ENCODE measurements at regions not wholly inside any gene's neighbourhood (a gene's known extent, or its start where the extent isn't known, plus 50 kb on each side); places are given as distances from the start of the nearest gene placed in this dataset.

DNA sequence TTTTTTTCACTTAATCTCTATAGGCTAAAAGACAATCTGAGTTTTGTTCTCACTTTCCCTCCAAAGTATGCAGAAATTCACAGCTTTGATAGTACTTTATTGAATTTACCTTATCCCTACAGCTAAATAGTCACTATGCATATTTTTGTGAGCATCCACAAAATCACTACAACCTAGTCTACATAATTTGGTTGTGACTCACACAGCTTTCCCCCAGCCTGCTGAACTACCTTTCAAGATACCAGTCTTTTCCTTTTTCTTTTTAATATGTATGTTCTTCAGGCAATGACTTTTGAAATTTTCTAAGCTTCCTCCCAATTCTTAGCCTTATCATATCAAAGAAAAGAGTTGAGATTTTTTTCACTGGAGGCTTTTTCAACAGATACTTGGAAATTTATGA, 347.3 kb upstream of the CDH6 start:
- H3K4me3 ChIP-seq (ENCODE audit: low read length): no peak overlapping the region
- TF ChIP-seq ZNF274 (IDR thresholded peaks at IDR 0.05; ENCODE audit: low read depth, low read length): no peak

DNA sequence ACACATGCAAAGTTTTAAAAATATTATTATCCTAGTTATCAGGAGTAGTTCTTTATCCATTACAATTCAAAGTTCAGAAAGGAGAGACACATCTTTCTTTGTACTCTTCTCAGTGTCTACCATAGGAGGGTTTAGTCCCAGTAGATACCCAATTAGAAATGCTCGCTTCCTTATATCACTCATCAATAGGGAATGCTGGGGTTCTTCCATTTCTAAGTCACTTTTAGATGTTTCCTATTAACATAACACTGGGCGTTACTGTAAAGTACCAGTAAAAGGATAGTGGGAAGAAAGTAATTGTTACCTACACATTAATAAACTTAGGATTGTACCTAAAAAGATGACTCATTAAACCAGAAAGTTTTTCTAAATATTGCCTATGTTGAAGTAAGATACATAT, 348.3 kb upstream of the CDH6 start:
- H3K4me3 ChIP-seq (ENCODE audit: low read length): no peak overlapping the region
- TF ChIP-seq ZNF274 (IDR thresholded peaks at IDR 0.05; ENCODE audit: low read depth, low read length): no peak

DNA sequence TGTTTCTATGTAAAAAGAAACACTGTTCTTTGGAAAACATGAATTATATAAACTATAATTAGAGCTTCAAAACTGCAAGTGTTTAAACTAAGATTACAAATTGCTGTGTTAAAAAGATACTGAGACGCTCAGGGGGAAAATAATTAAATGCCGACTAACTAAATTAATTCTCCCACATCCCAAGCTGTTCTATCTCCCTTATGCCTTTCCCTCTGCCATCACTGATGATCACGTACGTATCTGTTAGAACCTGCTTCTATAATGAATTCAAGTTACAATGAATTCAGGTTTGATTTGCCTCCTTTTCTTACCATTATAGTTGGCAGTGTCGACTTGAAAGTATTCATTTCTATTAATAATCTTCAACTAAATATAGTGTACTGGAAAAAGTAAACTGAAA, 349.9 kb upstream of the CDH6 start:
- H3K4me3 ChIP-seq (ENCODE audit: low read length): no peak overlapping the region
- TF ChIP-seq ZNF274 (IDR thresholded peaks at IDR 0.05; ENCODE audit: low read depth, low read length): no peak

DNA sequence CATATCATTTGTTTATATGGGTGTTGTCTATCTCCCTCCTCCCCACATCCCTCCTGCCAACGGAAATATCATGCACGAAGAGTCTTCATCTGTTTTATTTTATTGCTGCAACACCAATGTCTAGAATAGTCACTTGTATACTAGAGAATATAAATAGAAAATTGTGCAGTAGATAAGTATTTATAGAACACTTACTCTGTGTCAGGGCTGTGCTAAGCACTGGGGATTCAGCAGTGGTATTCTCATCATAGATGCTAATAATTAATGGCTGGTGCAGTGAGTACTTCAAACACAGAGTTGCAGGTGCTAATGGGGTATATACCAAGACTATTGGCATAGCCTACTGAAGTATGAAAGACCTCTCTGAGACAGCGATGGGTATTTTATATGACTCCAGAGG, 353.5 kb upstream of the CDH6 start:
- H3K4me3 ChIP-seq (ENCODE audit: low read length): no peak overlapping the region
- TF ChIP-seq ZNF274 (IDR thresholded peaks at IDR 0.05; ENCODE audit: low read depth, low read length): no peak

DNA sequence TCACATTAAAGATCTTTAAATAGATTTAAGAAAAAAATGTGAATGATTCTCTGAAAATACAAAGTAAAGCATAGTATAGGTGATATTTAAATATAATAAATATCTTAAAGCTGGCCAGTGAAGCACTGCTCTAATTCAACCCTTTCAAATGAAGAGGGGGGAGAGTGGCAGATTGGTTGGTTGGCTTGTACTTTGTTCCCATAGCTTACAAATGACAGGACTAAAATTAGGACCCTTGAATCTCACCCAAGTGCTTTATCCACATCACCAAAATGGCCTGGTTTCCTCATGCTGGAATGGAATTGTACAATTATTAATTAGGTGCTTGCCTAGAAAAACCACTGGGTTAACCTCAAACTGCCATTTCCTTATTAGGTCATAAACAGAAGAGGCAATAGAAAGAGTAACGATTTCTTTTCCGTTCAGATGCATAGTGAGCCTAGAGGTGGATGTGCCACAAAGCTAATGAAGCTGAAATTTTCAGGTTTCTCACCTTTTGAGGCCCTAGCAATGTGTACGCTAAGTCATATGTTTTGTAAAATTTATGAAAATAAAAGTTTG, 354.5 kb upstream of the CDH6 start:
- no peak overlapping the region for H3K4me3 ChIP-seq (ENCODE audit: low read length)

DNA sequence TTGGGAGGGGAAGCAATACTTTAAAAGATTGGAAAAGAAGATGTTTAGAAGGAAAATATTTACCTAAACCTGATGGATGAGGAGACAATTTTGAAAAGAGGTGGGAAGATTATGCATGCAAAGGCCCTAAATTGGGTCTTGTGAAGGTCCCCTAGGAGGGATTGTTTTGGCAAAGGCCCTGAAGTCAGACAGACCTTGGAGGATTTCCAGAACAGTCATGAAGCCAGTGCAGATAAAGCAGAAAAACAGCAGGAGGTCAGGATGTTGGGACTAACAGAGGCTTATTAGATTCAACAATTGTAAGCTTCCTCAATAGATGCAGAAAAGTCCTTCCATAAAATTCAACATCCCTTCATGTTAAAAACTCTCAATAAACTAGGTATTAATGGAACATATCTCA, 361.0 kb upstream of the CDH6 start:
- no peak for TF ChIP-seq ZNF274 (IDR thresholded peaks at IDR 0.05; ENCODE audit: low read depth, low read length)

More for the DNA sequence above, 354.5 kb upstream of the CDH6 start:
- TF ChIP-seq ZNF274 (IDR thresholded peaks at IDR 0.05; ENCODE audit: low read depth, low read length): no peak

DNA sequence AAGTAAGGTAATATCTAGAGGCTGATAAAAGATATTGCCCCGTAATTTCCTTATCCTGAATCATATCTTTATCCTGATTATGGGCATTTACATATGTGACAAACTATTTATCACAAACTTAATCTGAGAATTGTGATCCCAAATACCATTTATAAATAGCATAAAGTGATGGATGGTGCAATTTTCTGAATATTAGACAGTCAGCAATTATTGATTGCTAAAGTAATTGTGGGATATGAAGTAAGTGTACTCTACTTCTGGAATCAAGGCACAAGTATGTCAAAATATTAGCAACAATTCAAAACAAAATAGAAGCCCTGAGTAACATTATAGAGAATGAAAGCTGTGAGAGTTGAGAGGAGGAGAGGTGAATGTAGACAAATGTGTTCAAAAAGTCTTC, 361.9 kb upstream of the CDH6 start:
- no peak for TF ChIP-seq ZNF274 (IDR thresholded peaks at IDR 0.05; ENCODE audit: low read depth, low read length)
- H3K4me3 ChIP-seq (ENCODE audit: low read length): no peak overlapping the region

More for the DNA sequence above, 361.0 kb upstream of the CDH6 start:
- no peak overlapping the region for H3K4me3 ChIP-seq (ENCODE audit: low read length)

DNA sequence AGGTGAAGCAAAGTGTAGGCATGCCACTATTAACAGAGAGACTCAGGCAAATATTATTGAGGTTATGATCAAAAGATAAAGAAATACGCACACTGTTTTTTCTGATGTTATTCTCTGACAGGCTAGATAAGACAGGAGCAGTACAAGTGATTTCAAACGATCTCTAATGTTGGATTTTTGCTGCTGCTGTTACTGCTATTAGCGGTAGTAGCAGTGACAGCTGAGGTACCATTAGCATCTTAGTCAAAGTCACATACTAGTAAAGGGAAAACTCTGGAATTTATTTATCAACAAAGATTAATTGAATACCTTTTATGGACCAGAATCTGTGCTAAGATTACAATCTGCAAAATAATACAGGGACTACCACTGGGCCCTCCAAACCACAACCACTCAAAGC, 362.4 kb upstream of the CDH6 start:
- H3K4me3 ChIP-seq (ENCODE audit: low read length): no peak overlapping the region
- no peak for TF ChIP-seq ZNF274 (IDR thresholded peaks at IDR 0.05; ENCODE audit: low read depth, low read length)

DNA sequence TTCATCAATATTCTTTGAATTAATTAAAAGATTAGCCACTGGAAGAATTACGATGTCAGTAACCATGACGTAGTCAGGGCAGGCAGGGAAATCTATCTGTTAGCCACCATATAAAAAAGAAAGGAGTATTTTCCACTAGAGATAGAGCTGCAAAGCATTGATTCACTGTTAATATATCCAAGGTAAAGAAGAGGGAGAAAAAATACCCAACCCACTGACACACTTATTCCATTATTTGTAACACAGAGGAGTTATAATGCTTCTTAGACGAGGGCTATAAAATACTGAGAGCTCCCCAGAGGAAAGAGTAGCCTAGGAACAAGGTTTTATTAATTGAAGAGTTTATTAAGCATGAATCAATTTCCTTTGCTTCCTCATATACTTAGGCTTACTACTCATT, 382.2 kb upstream of the CDH6 start:
- no peak for TF ChIP-seq ZNF274 (IDR thresholded peaks at IDR 0.05; ENCODE audit: low read depth, low read length)
- no peak overlapping the region for H3K4me3 ChIP-seq (ENCODE audit: low read length)

DNA sequence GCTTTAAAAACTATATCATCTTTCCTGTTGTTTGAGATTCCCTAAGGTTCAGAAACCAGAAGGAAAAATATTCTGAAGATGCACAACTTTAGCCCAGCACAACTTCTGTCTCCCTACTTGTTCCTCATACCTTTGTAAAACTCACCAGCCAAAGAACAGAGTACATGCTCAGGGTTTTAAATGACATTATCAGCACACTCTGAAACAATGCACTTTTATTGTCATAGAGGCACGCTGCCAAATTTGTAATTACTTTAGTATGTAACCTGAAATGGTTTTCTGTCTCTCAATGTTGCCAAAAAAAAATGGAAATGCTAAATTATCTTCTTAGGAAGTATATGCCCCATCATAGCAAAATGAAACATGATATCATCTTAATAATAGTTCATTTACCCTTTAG, 383.6 kb upstream of the CDH6 start:
- TF ChIP-seq ZNF274 (IDR thresholded peaks at IDR 0.05; ENCODE audit: low read depth, low read length): no peak
- H3K4me3 ChIP-seq (ENCODE audit: low read length): no peak overlapping the region

DNA sequence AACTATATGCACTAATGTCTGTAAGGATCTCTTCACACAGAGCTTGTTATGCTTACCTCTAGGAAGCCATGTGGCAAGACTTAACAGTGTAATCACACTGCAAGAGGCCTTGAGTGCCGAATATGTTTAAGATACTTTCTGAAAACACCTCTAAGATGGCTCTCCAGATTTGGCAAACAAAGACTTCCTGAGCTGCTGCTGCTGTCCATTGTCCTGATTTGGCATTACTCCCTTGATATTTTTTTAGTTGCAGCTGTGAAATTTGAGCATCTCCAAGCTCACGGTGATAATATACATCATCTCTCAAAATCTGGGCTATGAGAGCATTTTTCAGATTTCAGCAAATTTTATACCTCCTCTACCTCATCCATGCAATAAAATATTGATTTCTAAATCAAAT, 384.5 kb upstream of the CDH6 start:
- no peak for TF ChIP-seq ZNF274 (IDR thresholded peaks at IDR 0.05; ENCODE audit: low read depth, low read length)

DNA sequence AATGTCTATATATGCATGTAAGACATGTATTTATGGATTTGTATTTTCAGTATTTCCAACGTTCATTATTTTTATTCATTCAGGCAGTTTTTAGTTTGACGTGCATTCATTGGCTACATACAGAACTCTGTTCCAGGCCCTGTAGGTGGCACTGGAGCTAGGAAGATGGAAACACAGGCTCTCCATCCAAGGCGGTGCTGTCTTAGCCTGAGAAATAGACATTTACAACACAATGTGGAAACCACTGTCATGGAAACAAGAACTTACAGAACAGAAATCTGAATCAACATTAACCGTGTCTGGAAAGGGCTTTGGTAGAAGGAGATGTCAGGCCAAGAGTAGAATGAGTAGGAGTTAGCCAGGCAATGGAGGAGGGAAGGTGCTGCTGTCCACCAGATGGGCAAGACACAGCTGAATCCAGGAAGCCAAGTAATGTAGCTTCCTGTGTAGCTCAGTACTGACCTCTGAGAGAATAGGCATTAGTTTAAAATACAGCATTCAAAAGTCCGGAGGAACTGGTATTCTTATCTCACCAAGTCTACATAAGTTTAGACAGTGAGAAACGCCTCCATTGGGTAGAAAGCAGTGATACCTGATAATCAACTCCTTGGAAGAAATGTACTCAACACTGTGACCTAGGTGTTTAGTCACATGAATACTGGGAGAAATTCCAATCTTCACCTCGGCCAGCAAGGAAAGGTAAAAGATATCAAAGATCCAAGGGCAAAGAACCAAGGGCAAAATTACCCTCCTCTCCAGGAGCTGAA, 388.6 kb upstream of the CDH6 start:
- no peak overlapping the region for H3K4me3 ChIP-seq (ENCODE audit: low read length)
- no peak for TF ChIP-seq ZNF274 (IDR thresholded peaks at IDR 0.05; ENCODE audit: low read depth, low read length)

More for the DNA sequence above, 384.5 kb upstream of the CDH6 start:
- no peak overlapping the region for H3K4me3 ChIP-seq (ENCODE audit: low read length)

DNA sequence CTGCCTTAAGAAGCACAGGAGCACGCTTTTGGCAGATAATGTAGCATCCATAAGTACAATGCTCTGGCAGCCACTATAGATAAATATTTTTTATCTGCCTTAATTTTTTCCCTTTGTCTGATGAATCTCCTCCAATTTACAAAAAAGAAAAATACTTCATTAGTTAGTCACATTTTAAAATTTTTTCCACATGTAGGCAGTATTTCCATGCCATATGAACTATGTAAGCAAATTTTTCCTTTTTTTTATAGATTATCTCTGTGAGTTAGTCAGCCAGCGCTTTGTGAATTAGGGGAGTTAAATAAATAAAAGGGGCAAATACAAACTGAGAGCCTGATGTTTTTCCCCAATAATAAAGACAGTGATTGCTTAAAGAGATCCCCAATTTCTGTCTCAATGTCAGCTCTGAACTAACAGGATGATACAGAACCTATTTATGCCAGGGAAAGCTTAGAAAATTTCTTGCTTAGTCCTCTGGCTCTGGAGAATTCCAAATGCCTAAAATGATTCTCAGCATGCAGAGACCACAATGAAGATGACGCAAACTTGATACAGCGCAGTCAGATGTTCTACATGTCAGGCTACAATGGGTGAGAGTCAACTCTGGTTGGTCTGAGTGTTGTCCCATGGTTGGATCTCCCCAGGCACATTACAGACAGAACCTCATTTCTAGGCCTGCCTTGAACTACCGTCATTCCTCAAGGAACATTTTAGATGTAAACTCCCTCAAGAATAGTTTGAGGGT, 390.4 kb upstream of the CDH6 start:
- H3K4me3 ChIP-seq (ENCODE audit: low read length): no peak overlapping the region
- no peak for TF ChIP-seq ZNF274 (IDR thresholded peaks at IDR 0.05; ENCODE audit: low read depth, low read length)

DNA sequence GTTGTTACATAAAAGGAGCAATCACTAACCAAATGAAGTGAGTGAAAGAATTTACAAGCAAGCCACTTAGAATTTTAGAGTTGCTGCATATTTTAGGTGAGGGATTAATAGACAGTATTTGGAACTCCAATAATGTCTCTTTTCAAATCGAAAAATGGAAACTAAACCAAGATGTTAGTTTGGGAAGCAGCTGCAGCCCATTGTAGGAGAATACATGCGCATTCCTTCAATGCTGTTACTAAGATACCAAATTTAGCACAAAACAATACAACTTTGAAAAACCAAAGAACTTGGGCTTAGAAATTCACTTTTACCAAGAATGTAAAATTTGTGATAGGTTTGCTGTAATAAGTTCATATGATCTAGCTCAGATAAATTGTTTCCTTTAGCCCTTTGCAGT, 411.8 kb upstream of the CDH6 start:
- no peak for TF ChIP-seq ZNF274 (IDR thresholded peaks at IDR 0.05; ENCODE audit: low read depth, low read length)
- H3K4me3 ChIP-seq (ENCODE audit: low read length): no peak overlapping the region
